GM23338 (cell line): ENCODE measurements at regions not wholly inside any gene's neighbourhood (a gene's known extent, or its start where the extent isn't known, plus 50 kb on each side); places are given as distances from the start of the nearest gene placed in this dataset.

ENCODE experiments used
- ATAC-seq: fragments of 200-7000 bp; cut with Tn5 transposase; 3 replicates; pipeline ENCODE4 v1.9.1; 2020
- DNase-seq: peaks from one replicate; pipeline ENCODE4 v3.0.0-alpha.2; 2015; ENCODE audit warnings: low spot score
- H2AFZ ChIP-seq: fragments of 200-600 bp; sonication (generic); 2 replicates; pipeline ENCODE4 v1.8.0; 2016; ENCODE audit warnings: antibody characterized with exemption, mild to moderate bottlenecking, moderate library complexity
- H3F3A ChIP-seq: fragments of 200-600 bp; sonication (generic); replicated peaks from 2 replicates; pipeline ENCODE4 v1.8.0; 2017; ENCODE audit warnings: antibody characterized with exemption, mixed run types, low read depth
- H3K27ac ChIP-seq: fragments of 200-600 bp; sonication (generic); 2 replicates; pipeline ENCODE4 v1.6.1; 2016; ENCODE audit warnings: low read depth
- H3K27me3 ChIP-seq: fragments of 200-600 bp; sonication (generic); 2 replicates; pipeline ENCODE4 v1.8.0; 2016; ENCODE audit warnings: mild to moderate bottlenecking, mixed run types, moderate library complexity; ENCODE audit not compliant: insufficient read depth
- H3K36me3 ChIP-seq: fragments of 200-600 bp; sonication (generic); 2 replicates; pipeline ENCODE4 v1.8.0; 2016; ENCODE audit warnings: mild to moderate bottlenecking; ENCODE audit not compliant: insufficient read depth
- H3K4me1 ChIP-seq: fragments of 200-600 bp; sonication (generic); 2 replicates; pipeline ENCODE4 v1.8.0; 2016; ENCODE audit warnings: mild to moderate bottlenecking, moderate library complexity; ENCODE audit not compliant: insufficient read depth
- H3K4me2 ChIP-seq: fragments of 200-600 bp; sonication (generic); 2 replicates; pipeline ENCODE4 v1.7.1; 2017; ENCODE audit warnings: mixed run types
- H3K4me3 ChIP-seq: fragments of 200-600 bp; sonication (generic); 2 replicates; pipeline ENCODE4 v1.6.1; 2016; ENCODE audit warnings: mixed run types
- H3K79me2 ChIP-seq: fragments of 200-600 bp; sonication (generic); replicated peaks from 2 replicates; pipeline ENCODE4 v1.8.0; 2017; ENCODE audit warnings: mild to moderate bottlenecking; ENCODE audit not compliant: insufficient read depth
- H3K9me2 ChIP-seq: fragments of 200-600 bp; sonication (generic); 2 replicates; pipeline ENCODE4 v1.8.0; 2017; ENCODE audit not compliant: insufficient read depth
- H4K20me1 ChIP-seq: fragments of 200-600 bp; sonication (generic); replicated peaks from 2 replicates; pipeline ENCODE4 v1.8.0; 2017; ENCODE audit warnings: mild to moderate bottlenecking; ENCODE audit not compliant: insufficient read depth
- H3K27ac Mint-ChIP-seq: 2 replicates; pipeline ENCODE4 v1.8.0; 2020; ENCODE audit warnings: inconsistent platforms, mild to moderate bottlenecking, moderate library complexity, mixed read lengths
- H3K27me3 Mint-ChIP-seq: 3 replicates; pipeline ENCODE4 v1.8.0; 2022; ENCODE audit warnings: low read depth, mild to moderate bottlenecking, moderate library complexity, mixed read lengths, inconsistent platforms; ENCODE audit not compliant: insufficient read depth, poor library complexity
- H3K36me3 Mint-ChIP-seq: 3 replicates; pipeline ENCODE4 v1.8.0; 2021; ENCODE audit warnings: low read depth, mild to moderate bottlenecking, inconsistent platforms, moderate library complexity, mixed read lengths
- H3K4me1 Mint-ChIP-seq: 3 replicates; pipeline ENCODE4 v1.8.0; 2020; ENCODE audit warnings: mild to moderate bottlenecking, inconsistent platforms, mixed read lengths
- H3K4me3 Mint-ChIP-seq: 3 replicates; pipeline ENCODE4 v1.8.0; 2021; ENCODE audit warnings: moderate library complexity, mild to moderate bottlenecking, inconsistent platforms, mixed read lengths
- H3K9me3 Mint-ChIP-seq: 3 replicates; pipeline ENCODE4 v1.8.0; 2020; ENCODE audit warnings: moderate library complexity, mild to moderate bottlenecking, inconsistent platforms, mixed read lengths
- CREB1 ChIP-seq: fragments of 250-450 bp; sonication (Bioruptor Pico); IDR thresholded peaks from 2 replicates; pipeline ENCODE4 v1.5.0; 2020; ENCODE audit warnings: low read depth, mild to moderate bottlenecking, moderate library complexity
- CTCF ChIP-seq, 2 experiments: fragments of 200-600 bp in 1 of 2; sonication (generic) in 1 of 2; conservative IDR thresholded peaks; 2 replicates each; pipeline versions ENCODE4 v1.5.1 to v1.6.1; 2016 to 2017; ENCODE audit warnings: antibody characterized with exemption in 2 of 2, low read depth in 2 of 2, mild to moderate bottlenecking in 2 of 2, moderate library complexity in 1 of 2
- ETS1 ChIP-seq: IDR thresholded peaks from 2 replicates; pipeline ENCODE4 v1.6.1; 2016; ENCODE audit warnings: antibody characterized with exemption
- EZH2 ChIP-seq: fragments of 200-600 bp; sonication (generic); IDR thresholded peaks from one replicate; pipeline ENCODE4 v1.8.0; 2017; ENCODE audit warnings: antibody characterized with exemption, mild to moderate bottlenecking, low read depth; ENCODE audit not compliant: unreplicated experiment
- JUNB ChIP-seq: IDR thresholded peaks from one replicate; pipeline ENCODE4 v1.6.1; 2016; ENCODE audit warnings: antibody characterized with exemption; ENCODE audit not compliant: unreplicated experiment
- NANOG ChIP-seq: IDR thresholded peaks from 2 replicates; pipeline ENCODE4 v1.6.1; 2016; ENCODE audit warnings: antibody characterized with exemption, borderline replicate concordance
- POLR2AphosphoS5 ChIP-seq: IDR thresholded peaks from 2 replicates; pipeline ENCODE4 v1.6.1; 2016; ENCODE audit warnings: antibody characterized with exemption, low read depth
- STAT1 ChIP-seq: IDR thresholded peaks from one replicate; pipeline ENCODE4 v1.6.1; 2016; ENCODE audit warnings: antibody characterized with exemption; ENCODE audit not compliant: unreplicated experiment
- ZNF114 ChIP-seq: fragments of 250-450 bp; sonication (Bioruptor Pico); IDR thresholded peaks from 2 replicates; pipeline ENCODE4 v1.5.0; 2020; ENCODE audit warnings: mild to moderate bottlenecking, moderate library complexity
- ZNF331 ChIP-seq: fragments of 250-450 bp; sonication (Bioruptor Pico); IDR thresholded peaks from 2 replicates; pipeline ENCODE4 v1.5.0; 2020; ENCODE audit warnings: low read depth, mild to moderate bottlenecking, moderate library complexity

GRCh38 chr3:35946854-35947515 is 307.7 kb downstream of the ARPP21 start (continued):
- TF ChIP-seq STAT1 (no peak), CTCF (conservative IDR thresholded peaks at IDR 0.05; ENCODE audit: low read depth in 2 of 2) (no peak), CREB1 (CRISPR knock-in tag) (no peak), ETS1 (no peak), EZH2 (no peak), POLR2AphosphoS5 (no peak), JUNB (no peak), ZNF114 (CRISPR knock-in tag) (no peak), NANOG (no peak)

- no peaks in the 10 kb centered on the region for H3K36me3 ChIP-seq
- no peak overlapping the region for H3K4me3 Mint-ChIP-seq
- no peak overlapping the region for H2AFZ ChIP-seq
- no peaks in the 10 kb centered on the region for H3K9me3 Mint-ChIP-seq
- H3K4me2 ChIP-seq, result no peak overlapping the region
- H3K27ac Mint-ChIP-seq, result no peak overlapping the region
- H3K4me1 ChIP-seq, result no peaks in the 10 kb centered on the region
- no peaks in the 10 kb centered on the region; the same call in 2 of the 3 replicates for H3K4me1 Mint-ChIP-seq
- no peak overlapping the region for H3K4me3 ChIP-seq
- no peak overlapping the region for H3K27ac ChIP-seq
- 0 out of 2 replicates have a peak, but pooled peaks cover 4% of the 10 kb centered on the region for H3K9me2 ChIP-seq
- no peak for TF ChIP-seq ETS1
- no peak for TF ChIP-seq CREB1 (CRISPR knock-in tag)
- no peak for TF ChIP-seq ZNF331 (CRISPR knock-in tag)
- TF ChIP-seq STAT1, result no peak
- TF ChIP-seq NANOG, result no peak
- no peak for TF ChIP-seq ZNF114 (CRISPR knock-in tag)
- peaks cover 2% of the 10 kb centered on the region for H3K27me3 Mint-ChIP-seq
- ATAC-seq, result no peak
- no peaks in the 10 kb centered on the region for H4K20me1 ChIP-seq
- H3K36me3 Mint-ChIP-seq, result no peaks in the 10 kb centered on the region
- H3K79me2 ChIP-seq, result no peaks in the 10 kb centered on the region
- H3K27me3 ChIP-seq, result no peaks in the 10 kb centered on the region
- no peak for DNase-seq
- no peaks in the 10 kb centered on the region for H3F3A ChIP-seq
Measured at GRCh38 chr3:35950021-35950420, 310.7 kb downstream of the ARPP21 start.
